Tibial artery (tissue), 4 donors: ENCODE measurements at regions not wholly inside any gene's neighbourhood (a gene's known extent, or its start where the extent isn't known, plus 50 kb on each side); places are given as distances from the start of the nearest gene placed in this dataset.
"Not testable (repeated sequence)": the region's sequence is repeated elsewhere in the genome, so short reads cannot be mapped to it uniquely, and the experiment has no call there.

Source experiments
- DNase-seq, 2 donors: peaks; one replicate each; pipeline ENCODE4 v3.0.0-alpha.2; 2019
- H3K27ac ChIP-seq, 2 donors: fragments of 200-600 bp; sonication (generic) in 1 of 2; 1 replicate in 1 of 2; 2 replicates in 1 of 2; pipeline ENCODE4 v1.5.1; 2018 to 2019; ENCODE audit warnings: mild to moderate bottlenecking in 1 of 2
- H3K27me3 ChIP-seq, 2 donors: fragments of 200-600 bp; sonication (generic) in 1 of 2; one replicate each; pipeline versions ENCODE4 v1.5.1 to v1.6.0; 2016 to 2019
- H3K36me3 ChIP-seq, 3 donors: fragments of 200-600 bp; sonication (generic) in 2 of 3; one replicate each; pipeline ENCODE4 v1.5.1; 2016 to 2019; ENCODE audit warnings: mild to moderate bottlenecking in 2 of 3
- H3K4me1 ChIP-seq, 4 donors: fragments of 200-600 bp; sonication (generic) in 2 of 4; 1 replicate in 3 of 4; 2 replicates in 1 of 4; pipeline ENCODE4 v1.5.1; 2016 to 2019
- H3K4me3 ChIP-seq, 2 donors: fragments of 200-600 bp; sonication (generic) in 1 of 2; 1 replicate in 1 of 2; 2 replicates in 1 of 2; pipeline ENCODE4 v1.5.1; 2018 to 2019; ENCODE audit warnings: mild to moderate bottlenecking in 2 of 2
- H3K9me3 ChIP-seq, 3 donors: fragments of 200-600 bp; sonication (generic) in 1 of 3; one replicate each; pipeline ENCODE4 v1.5.1; 2016 to 2019
- CTCF ChIP-seq, 2 experiments: fragments of 200-600 bp in 1 of 2; fragments of 450-650 bp in 1 of 2; IDR thresholded peaks; one replicate each; pipeline ENCODE4 v1.5.1; 2017 to 2019; ENCODE audit warnings: antibody characterized with exemption in 2 of 2, mild to moderate bottlenecking in 1 of 2, moderate library complexity in 1 of 2
- intact Hi-C: fragments of 100-400 bp; cut with DNase I; formaldehyde crosslinking; loops from one replicate; pipeline ENCODE4 v1.15.0; 2023; ENCODE audit warnings: low total_unique reads

- H3K9me3 ChIP-seq, result no peaks in the 10 kb centered on the region
- intact Hi-C loops, result no loop called here
- no peaks in the 10 kb centered on the region for H3K27me3 ChIP-seq
- no peak for DNase-seq
- H3K36me3 ChIP-seq, result no peaks in the 10 kb centered on the region
- H3K4me1 ChIP-seq, result no peaks in the 10 kb centered on the region
- no peak overlapping the region for H3K4me3 ChIP-seq
- no peak overlapping the region for H3K27ac ChIP-seq
- no peak for TF ChIP-seq CTCF (IDR thresholded peaks at IDR 0.05)
These were observed 544.2 kb downstream of the KIF20B start for GRCh38 chr10:90245623-90246022.

GRCh38 chr10:90250784-90251183 lies 549.4 kb downstream of the KIF20B start:
- H3K27me3 ChIP-seq, H3K4me1 ChIP-seq, intact Hi-C loops, DNase-seq, H3K4me3 ChIP-seq, H3K9me3 ChIP-seq, H3K27ac ChIP-seq, H3K36me3 ChIP-seq: not testable (repeated sequence)

GRCh38 chr10:90269699-90270098 lies 568.3 kb downstream of the KIF20B start:
- no peaks in the 10 kb centered on the region for H3K9me3 ChIP-seq
- no peak overlapping the region for H3K27ac ChIP-seq
- DNase-seq, result no peak
- no peak overlapping the region for H3K4me3 ChIP-seq
- no peaks in the 10 kb centered on the region for H3K36me3 ChIP-seq
- no peak for TF ChIP-seq CTCF (IDR thresholded peaks at IDR 0.05)
- no peaks in the 10 kb centered on the region for H3K27me3 ChIP-seq
- H3K4me1 ChIP-seq, result no peaks in the 10 kb centered on the region
- intact Hi-C loops, result no loop called here

GRCh38 chr10:90274721-90275468 lies 573.5 kb downstream of the KIF20B start:
- intact Hi-C loops, result no loop called here
- DNase-seq, result no peak
- no peaks in the 10 kb centered on the region for H3K27me3 ChIP-seq
- no peaks in the 10 kb centered on the region for H3K36me3 ChIP-seq
- no peak for TF ChIP-seq CTCF (IDR thresholded peaks at IDR 0.05)
- H3K4me1 ChIP-seq, result no peaks in the 10 kb centered on the region
- no peaks in the 10 kb centered on the region for H3K9me3 ChIP-seq
- no peak overlapping the region for H3K27ac ChIP-seq
- H3K4me3 ChIP-seq, result no peak overlapping the region

- intact Hi-C loops, result no loop called here
- no peak for DNase-seq
- TF ChIP-seq CTCF (IDR thresholded peaks at IDR 0.05), result no peak
These were observed 575.6 kb downstream of the KIF20B start for GRCh38 chr10:90276894-90277475.

GRCh38 chr10:90286406-90286805 lies 571.4 kb downstream of the HTR7 start:
- Histone ChIP-seq H3K27me3 (no peaks in the 10 kb centered on the region), H3K4me1 (peaks cover 0 to 8% (median 0%) of the 10 kb centered on the region in 4 donors), H3K27ac (no peak overlapping the region), H3K4me3 (no peak overlapping the region), H3K9me3 (no peaks in the 10 kb centered on the region), H3K36me3 (no peaks in the 10 kb centered on the region)
- DNase-seq, result no peak
- intact Hi-C loops, result no loop called here
- TF ChIP-seq CTCF (IDR thresholded peaks at IDR 0.05), result no peak

More at GRCh38 chr10:90276894-90277475, 575.6 kb downstream of the KIF20B start:
- Histone ChIP-seq H3K4me3 (no peak overlapping the region), H3K36me3 (no peaks in the 10 kb centered on the region), H3K27me3 (no peaks in the 10 kb centered on the region), H3K27ac (no peak overlapping the region), H3K4me1 (no peaks in the 10 kb centered on the region), H3K9me3 (no peaks in the 10 kb centered on the region)
